HEK293T (cell line): ENCODE measurements at regions not wholly inside any gene's neighbourhood (a gene's known extent, or its start where the extent isn't known, plus 50 kb on each side); places are given as distances from the start of the nearest gene placed in this dataset.

Source experiments
- CTCF ChIA-PET: fragments of 350-600 bp; formaldehyde crosslinking; extraction: SDS; loops from one replicate; lab custom pipeline; 2021; ENCODE audit warnings: antibody characterized with exemption, inconsistent platforms; lab: Yijun Ruan, JAX
- POLR2A ChIA-PET: fragments of 350-600 bp; formaldehyde crosslinking; extraction: SDS; loops from one replicate; lab custom pipeline; 2020; ENCODE audit warnings: antibody characterized with exemption, inconsistent platforms; lab: Yijun Ruan, JAX
- DNase-seq: peaks from one replicate; pipeline ENCODE4 v3.0.0; 2012; ENCODE audit warnings: mixed read lengths; ENCODE audit errors: extremely low spot score
- ARNT ChIP-seq: fragments of 450-650 bp; IDR thresholded peaks from 2 replicates; pipeline ENCODE4 v1.6.1; 2017; ENCODE audit warnings: mild to moderate bottlenecking
- BHLHE40 ChIP-seq: fragments of 450-650 bp; IDR thresholded peaks from 2 replicates; pipeline ENCODE4 v1.6.1; 2016; ENCODE audit warnings: mild to moderate bottlenecking, moderate library complexity, borderline replicate concordance
- CTBP1 ChIP-seq: fragments of 450-650 bp; IDR thresholded peaks from 2 replicates; pipeline ENCODE4 v1.6.1; 2016; ENCODE audit warnings: borderline replicate concordance
- ELF4 ChIP-seq: fragments of 450-650 bp; IDR thresholded peaks from 2 replicates; pipeline ENCODE4 v1.6.1; 2017; ENCODE audit warnings: antibody characterized with exemption
- FOXA1 ChIP-seq: fragments of 450-650 bp; IDR thresholded peaks from 2 replicates; pipeline ENCODE4 v1.6.1; 2016; ENCODE audit warnings: mild to moderate bottlenecking
- FOXK2 ChIP-seq: fragments of 450-650 bp; IDR thresholded peaks from 2 replicates; pipeline ENCODE4 v1.6.1; 2016; ENCODE audit warnings: mild to moderate bottlenecking
- FOXM1 ChIP-seq: fragments of 450-650 bp; IDR thresholded peaks from 2 replicates; pipeline ENCODE4 v1.6.1; 2017; ENCODE audit warnings: mild to moderate bottlenecking, borderline replicate concordance
- HDGF ChIP-seq: fragments of 450-650 bp; IDR thresholded peaks from 2 replicates; pipeline ENCODE4 v1.6.1; 2017; ENCODE audit warnings: antibody characterized with exemption, borderline replicate concordance
- L3MBTL2 ChIP-seq: fragments of 450-650 bp; conservative IDR thresholded peaks from 2 replicates; pipeline ENCODE4 v1.6.1; 2016; ENCODE audit warnings: mild to moderate bottlenecking
- LEF1 ChIP-seq: fragments of 450-650 bp; IDR thresholded peaks from 2 replicates; pipeline ENCODE4 v1.6.1; 2017; ENCODE audit warnings: mild to moderate bottlenecking, borderline replicate concordance
- NFRKB ChIP-seq: fragments of 450-650 bp; IDR thresholded peaks from 2 replicates; pipeline ENCODE4 v1.6.1; 2016; ENCODE audit warnings: mild to moderate bottlenecking, moderate library complexity
- SP1 ChIP-seq: fragments of 450-650 bp; IDR thresholded peaks from 2 replicates; pipeline ENCODE4 v1.6.1; 2017
- SUZ12 ChIP-seq: fragments of 450-650 bp; IDR thresholded peaks from 2 replicates; pipeline ENCODE4 v1.6.1; 2016; ENCODE audit warnings: mild to moderate bottlenecking
- TARDBP ChIP-seq: fragments of 450-650 bp; IDR thresholded peaks from 2 replicates; pipeline ENCODE4 v1.6.1; 2016
- ZNF384 ChIP-seq: fragments of 450-650 bp; IDR thresholded peaks from 2 replicates; pipeline ENCODE4 v1.6.1; 2016
- TF ChIP-seq, protein P1 (sequence below): fragments of 450-650 bp; IDR thresholded peaks from 2 replicates; pipeline ENCODE4 v1.6.1; 2016

DNA sequence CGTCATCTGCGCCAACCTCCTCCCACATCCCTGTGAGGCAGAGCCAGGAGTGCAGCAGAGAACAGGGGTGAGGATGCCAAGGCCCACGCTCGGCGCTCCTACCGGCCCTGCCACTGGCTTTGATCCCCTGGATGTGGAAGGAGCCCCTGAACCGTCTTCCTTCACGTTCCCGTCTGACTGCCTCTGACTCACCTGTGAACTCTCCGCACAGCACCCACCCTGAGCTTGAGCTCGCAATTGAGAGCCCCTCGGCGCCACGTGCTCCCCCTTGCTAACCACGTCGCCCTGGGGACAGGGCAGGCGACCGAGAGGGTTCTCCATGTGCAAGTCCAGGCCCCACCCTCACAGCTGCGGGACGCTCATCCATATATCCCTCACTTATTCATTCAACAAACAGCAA, 645.3 kb downstream of the BRD1 start:
- TF ChIP-seq SUZ12 (no peak), TARDBP (no peak), HDGF (no peak), L3MBTL2 (no peak), ARNT (no peak), CTBP1 (no peak), LEF1 (no peak), FOXK2 (no peak), NFRKB (no peak), FOXM1 (no peak), BHLHE40 (no peak)
- POLR2A ChIA-PET, result no interaction called here
- CTCF ChIA-PET, result no interaction called here

DNA sequence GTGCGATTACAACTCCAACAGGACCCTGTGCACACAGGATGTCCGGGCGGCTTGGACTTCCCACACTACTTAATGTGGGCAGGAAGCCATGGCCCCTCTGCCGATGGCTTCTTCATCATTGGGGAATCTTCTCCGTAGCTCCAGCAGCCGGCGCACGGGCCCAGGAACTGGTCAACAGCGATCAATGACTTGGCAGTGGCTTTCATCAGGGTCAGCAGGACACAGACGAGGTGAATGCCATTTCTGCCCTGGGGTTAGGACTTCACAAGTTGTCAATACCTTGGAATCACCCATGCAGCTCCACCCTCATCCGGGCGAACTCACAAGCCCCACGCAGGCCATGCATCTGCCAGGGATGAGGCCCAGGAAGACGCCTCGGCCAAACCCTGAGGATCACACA, 645.7 kb downstream of the BRD1 start:
- DNase-seq, result no peak
- ChIA-PET CTCF (no interaction called here), POLR2A (no interaction called here)
- TF ChIP-seq BHLHE40 (no peak), LEF1 (no peak), NFRKB (no peak), TARDBP (no peak), CTBP1 (no peak), FOXK2 (no peak), ARNT (no peak), FOXA1 (no peak), ZNF384 (no peak), SP1 (no peak), FOXM1 (no peak), ELF4 (no peak), SUZ12 (no peak), HDGF (no peak)
- TF ChIP-seq, protein P1, sequence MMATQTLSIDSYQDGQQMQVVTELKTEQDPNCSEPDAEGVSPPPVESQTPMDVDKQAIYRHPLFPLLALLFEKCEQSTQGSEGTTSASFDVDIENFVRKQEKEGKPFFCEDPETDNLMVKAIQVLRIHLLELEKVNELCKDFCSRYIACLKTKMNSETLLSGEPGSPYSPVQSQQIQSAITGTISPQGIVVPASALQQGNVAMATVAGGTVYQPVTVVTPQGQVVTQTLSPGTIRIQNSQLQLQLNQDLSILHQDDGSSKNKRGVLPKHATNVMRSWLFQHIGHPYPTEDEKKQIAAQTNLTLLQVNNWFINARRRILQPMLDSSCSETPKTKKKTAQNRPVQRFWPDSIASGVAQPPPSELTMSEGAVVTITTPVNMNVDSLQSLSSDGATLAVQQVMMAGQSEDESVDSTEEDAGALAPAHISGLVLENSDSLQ, result no peak

More for the DNA sequence above, 645.3 kb downstream of the BRD1 start:
- DNase-seq, result no peak

DNA sequence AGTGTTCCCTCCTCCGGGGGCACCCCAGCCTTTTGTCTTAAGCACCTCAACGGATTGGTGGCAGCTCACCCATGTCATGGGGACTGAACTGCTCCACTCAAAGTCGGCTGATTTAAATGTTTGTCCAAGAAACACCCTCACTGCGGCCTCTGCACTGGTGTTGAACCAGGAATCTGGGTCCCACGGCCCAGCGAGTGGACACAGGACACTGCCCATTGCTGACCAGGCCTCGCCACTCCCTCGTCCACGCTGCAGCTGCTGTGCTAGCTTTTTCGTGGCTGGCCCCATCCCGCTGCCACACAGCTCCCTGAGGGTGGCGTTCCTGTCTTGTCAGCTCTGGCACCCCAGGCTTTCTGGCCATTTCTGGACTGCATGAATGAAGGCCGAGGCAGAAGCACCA, 646.2 kb downstream of the BRD1 start:
- ChIA-PET CTCF (no interaction called here), POLR2A (no interaction called here)
- TF ChIP-seq CTBP1 (no peak), HDGF (no peak), FOXA1 (no peak), ARNT (no peak), L3MBTL2 (no peak), TARDBP (no peak), ZNF384 (no peak), FOXM1 (no peak), SUZ12 (no peak), NFRKB (no peak), SP1 (no peak)
- DNase-seq, result no peak

DNA sequence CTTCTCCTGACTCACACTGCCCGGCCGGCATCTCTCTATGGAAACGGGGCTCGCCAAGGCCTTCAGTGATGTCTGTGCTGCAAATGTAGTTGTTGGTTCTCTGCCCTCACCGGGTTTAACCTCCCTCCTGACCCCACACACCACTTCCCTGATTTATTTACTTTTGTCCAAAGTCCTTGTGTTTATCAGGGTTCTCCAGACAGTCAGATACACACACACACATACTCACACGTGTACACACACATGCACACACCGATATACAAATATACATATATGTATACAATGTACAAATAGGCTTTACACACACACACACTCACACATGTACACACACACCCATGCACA, 647.0 kb downstream of the BRD1 start:
- TF ChIP-seq ZNF384, result no peak

DNA sequence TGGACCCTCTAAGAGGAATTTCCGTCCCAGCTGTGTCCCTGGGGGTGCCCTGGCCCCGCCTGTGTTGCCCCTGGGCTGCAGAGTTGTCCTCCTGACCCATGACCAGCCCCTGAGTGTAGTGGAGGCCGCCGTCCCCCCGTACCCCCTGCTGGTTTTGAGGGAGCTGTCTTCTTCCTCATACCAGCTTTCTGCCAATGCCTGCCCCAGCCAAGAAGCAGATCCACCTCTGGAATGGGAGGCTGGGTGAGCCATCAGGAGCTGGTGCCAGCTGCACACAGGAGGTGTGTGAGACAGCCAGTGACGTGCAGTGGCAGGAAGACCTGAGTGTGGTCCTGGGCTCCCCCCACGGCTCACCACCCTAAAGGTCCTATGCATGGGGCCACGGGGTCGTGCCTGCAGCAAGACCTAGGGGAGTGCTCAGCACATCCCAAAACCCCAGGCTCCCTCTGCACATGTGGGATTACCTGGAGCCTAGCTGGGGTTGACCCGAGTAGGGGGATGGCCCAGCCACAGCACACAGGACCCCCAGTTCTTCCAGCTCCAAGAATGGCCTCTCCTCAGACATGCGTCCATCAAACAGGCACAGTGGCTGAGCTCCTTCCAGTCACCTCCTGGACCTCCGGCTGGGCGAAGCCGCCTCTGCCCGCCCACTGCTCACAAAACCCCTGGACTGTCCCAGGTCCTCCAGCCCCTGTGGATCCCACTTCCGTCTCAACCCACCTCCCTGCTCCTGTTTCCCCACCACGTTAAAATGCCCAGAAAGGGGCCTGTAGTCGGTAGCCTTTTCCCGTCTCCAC, 647.6 kb downstream of the BRD1 start:
- no peak for TF ChIP-seq FOXA1
- TF ChIP-seq FOXK2, result no peak
- no peak for TF ChIP-seq TARDBP
- ChIA-PET CTCF (no interaction called here), POLR2A (no interaction called here)
- no peak for DNase-seq

More for the DNA sequence above, 647.0 kb downstream of the BRD1 start:
- no peak for DNase-seq
- CTCF ChIA-PET, result no interaction called here
- POLR2A ChIA-PET, result no interaction called here

DNA sequence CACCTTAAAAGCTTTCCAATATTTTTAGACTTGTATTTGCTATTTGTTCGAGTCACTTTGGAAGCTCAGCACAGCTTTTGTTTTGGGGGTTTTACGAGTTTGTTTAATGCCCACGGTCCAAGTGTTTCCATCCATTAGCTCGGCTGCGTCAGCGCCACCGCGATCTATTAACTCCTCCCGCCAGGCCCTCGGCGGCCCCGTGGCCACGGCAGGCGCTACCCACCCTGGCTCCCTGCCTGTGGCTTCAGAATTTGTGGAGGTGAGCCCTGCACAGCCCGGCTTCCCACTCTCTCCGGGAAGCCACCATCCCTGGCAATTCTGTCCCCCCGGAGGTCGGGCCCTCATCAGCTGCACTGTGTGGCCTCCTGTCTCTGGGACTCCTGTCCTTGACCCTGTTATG, 648.5 kb downstream of the BRD1 start:
- DNase-seq, result no peak
- no peak for TF ChIP-seq LEF1
- no peak for TF ChIP-seq CTBP1
- no peak for TF ChIP-seq ZNF384
- TF ChIP-seq HDGF, result no peak
- no peak for TF ChIP-seq ELF4
- TF ChIP-seq BHLHE40, result no peak
- no peak for TF ChIP-seq FOXM1
- no peak for TF ChIP-seq TARDBP
- TF ChIP-seq NFRKB, result no peak
- TF ChIP-seq FOXA1, result no peak
- no peak for TF ChIP-seq FOXK2
- TF ChIP-seq, protein P1, result no peak
- TF ChIP-seq SP1, result no peak
- no peak for TF ChIP-seq SUZ12
- CTCF ChIA-PET, result no interaction called here
- POLR2A ChIA-PET, result no interaction called here

DNA sequence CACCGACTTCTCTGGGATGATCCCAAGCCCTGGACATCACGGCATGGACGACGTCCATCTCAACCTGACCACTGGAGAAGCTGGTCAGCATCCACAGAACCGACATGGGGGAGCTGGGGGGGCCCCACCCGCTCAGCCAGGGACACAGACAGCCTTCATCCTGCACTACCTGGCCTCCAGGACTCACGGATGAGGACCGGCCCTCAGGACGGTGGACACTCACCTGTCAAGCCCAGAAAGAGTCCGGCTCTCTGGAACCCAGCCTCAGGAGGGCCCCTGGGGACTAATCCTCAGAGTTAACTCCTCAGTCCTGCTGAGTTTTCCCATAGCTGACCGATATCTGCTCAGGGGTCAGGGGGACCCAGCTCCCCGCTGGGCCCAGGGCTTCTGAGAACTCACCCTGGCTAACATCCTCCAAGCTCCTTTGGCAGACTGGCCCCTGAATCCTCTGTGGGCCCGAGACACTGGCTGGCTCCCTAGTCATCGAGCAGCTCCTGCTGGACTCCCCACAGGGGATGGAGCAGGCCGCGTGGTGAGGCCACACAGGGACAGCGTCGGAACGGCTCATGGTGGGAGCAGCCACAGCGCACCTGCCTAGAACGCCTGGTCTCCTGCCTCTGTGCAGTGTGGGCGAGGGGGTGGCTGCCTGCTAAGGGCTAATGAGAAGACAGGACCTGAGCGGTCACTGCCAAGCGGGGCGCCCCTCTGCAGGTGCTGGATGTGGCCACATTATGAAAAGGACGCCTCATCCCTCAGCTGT, 649.2 kb downstream of the BRD1 start:
- CTCF ChIA-PET, result no interaction called here
- DNase-seq, result no peak
- POLR2A ChIA-PET, result no interaction called here
- TF ChIP-seq ARNT (no peak), ELF4 (no peak), TARDBP (no peak), FOXM1 (no peak), L3MBTL2 (no peak), HDGF (no peak), LEF1 (no peak), FOXK2 (no peak)
- TF ChIP-seq, protein P1, result no peak
